ENCODE measurements at regions not wholly inside any gene's neighbourhood (a gene's known extent, or its start where the extent isn't known, plus 50 kb on each side); places are given as distances from the start of the nearest gene placed in this dataset.
"Not testable (repeated sequence)": the region's sequence is repeated elsewhere in the genome, so short reads cannot be mapped to it uniquely, and the experiment has no call there.

- DNase-seq = no peak
Measured at GRCh38 chr10:9848278-9848677, 1169.4 kb upstream of the CELF2 start.

GRCh38 chr10:9848981-9849380 lies 1168.7 kb upstream of the CELF2 start:
- no peak for DNase-seq

GRCh38 chr10:9850415-9850814 lies 1167.3 kb upstream of the CELF2 start:
- no peak for DNase-seq

DNA sequence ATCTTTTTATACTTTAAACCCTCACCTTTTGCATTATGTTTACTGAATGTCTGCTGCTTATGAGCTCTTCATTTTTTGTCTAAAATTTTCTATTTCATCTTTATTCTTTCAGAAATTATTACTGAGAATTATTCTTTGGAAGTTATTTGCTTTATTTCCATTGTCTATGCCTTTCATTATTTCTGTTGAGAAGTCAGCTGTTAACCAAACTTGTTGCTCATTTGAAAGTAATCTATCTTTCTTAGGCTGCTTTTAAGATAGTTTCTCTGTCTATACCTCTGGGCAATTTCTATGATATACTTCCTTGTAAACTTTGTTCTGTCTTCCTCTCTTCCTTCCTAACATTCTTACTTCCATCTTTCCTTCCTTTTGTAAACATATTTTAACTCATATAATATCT lies 1165.9 kb upstream of the CELF2 start:
- DNase-seq = no peak

- DNase-seq = no peak
Measured at GRCh38 chr10:9853405-9854355, 1164.0 kb upstream of the CELF2 start.

DNA sequence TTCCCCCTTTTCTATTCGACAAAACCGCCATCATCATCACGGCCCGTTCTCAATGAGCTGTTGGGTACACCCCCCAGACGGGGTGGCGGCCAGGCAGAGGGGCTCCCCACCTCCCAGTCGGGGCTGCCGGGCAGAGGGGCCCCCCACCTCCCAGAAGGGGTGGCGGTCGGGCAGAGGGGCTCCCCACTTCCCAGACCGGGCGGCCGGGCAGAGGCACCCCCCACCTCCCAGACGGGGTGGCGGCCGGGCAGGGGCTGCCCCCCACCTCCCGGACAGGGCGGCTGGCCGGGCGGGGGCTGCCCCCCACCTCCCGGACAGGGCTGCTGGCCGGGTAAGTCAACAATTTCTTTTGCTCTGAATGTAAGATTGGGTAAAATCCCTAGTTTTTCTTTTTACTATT lies 1162.2 kb upstream of the CELF2 start:
- DNase-seq = not testable (repeated sequence)

- DNase-seq = no peak
Measured at GRCh38 chr10:9858816-9859215, 1158.9 kb upstream of the CELF2 start.

- DNase-seq = no peak
Measured at GRCh38 chr10:9860045-9860444, 1157.6 kb upstream of the CELF2 start.

DNA sequence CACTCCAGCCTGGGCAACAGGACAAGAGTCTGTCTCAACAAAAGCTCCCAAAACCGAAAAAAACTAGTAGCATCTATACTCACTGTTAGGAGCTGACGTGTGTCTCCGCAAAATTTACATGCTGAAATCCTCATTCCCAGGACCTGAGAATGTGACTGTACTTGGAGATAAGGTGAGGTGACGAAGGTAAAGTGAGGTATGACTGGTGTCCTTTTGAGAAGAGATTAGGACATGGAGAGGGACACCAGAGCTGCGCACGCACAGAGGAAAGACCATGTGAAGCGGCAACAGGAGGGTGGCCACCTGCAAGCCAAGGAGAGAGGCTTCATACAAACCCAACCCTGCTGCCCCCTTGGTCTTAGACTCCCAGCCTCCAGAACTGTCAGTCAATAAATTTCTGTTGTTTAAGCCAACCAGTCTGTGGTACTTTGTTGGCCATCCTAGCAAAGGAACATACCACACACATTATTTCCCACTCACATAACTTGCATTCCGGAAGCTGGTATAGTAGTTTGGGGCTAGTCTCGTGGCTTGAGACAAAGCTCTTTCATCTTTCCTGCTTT lies 1154.0 kb upstream of the CELF2 start:
- DNase-seq = no peak

DNA sequence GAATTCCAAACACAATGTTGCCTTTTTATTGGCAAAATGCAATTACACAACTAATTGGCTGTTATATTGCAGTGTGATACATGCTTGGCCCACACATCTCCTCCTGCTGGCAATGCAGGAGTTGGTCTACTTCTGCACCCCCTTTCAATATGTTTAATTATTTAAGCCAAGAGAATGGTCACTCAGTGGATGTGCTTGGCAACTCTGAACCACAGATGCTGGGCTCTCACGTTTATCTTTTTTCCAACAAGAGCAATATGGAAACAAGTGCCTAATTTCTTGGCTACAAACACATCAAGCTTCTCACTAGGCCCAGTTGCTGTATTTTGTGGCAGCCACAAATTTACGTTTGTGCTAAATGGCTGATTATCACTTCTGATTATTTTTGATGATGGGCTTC lies 1149.2 kb upstream of the CELF2 start:
- no peak for DNase-seq

DNA sequence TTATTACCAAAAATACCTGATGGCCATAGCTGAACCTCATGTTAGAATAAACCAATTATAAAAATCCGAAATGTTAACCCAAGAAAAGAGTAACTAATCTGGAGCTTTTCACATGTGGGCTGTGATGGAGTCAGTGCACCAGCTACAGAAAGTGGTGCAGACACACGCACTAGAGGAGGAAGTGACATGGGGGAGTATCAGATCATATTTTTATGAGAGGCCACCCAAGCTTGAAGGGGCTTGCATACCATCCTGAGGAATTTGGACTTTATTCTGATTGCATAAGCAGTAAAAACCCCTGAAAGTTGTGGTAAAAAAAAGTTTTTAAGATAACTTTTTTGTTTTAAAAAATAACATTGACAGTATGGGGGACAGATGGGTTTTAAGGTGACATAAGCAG lies 1148.5 kb upstream of the CELF2 start:
- DNase-seq = no peak

- no peak for DNase-seq
Measured at GRCh38 chr10:9869606-9870176, 1148.0 kb upstream of the CELF2 start.

GRCh38 chr10:9875353-9875752 lies 1142.3 kb upstream of the CELF2 start:
- DNase-seq = no peak

- DNase-seq = no peak
Measured at GRCh38 chr10:9877978-9878377, 1139.7 kb upstream of the CELF2 start.

DNA sequence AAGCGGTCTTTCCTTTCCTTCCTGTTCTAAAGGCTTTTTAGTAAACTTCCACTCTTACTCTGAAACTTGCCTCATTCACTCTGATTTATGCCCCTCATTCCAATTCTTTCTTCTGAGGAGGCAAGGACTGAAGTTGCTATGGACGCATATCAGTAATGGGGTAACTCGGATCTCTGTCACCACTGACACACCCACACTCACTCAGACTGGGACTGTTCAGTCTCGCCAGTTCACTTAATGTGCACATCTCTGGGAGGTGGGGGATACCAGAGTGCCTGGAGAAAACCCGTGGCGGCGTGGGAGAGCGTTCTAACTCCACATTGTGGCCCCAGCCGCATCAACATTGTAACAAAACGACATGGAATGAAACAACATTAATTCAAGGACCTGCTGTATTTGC lies 1139.3 kb upstream of the CELF2 start:
- no peak for DNase-seq

DNA sequence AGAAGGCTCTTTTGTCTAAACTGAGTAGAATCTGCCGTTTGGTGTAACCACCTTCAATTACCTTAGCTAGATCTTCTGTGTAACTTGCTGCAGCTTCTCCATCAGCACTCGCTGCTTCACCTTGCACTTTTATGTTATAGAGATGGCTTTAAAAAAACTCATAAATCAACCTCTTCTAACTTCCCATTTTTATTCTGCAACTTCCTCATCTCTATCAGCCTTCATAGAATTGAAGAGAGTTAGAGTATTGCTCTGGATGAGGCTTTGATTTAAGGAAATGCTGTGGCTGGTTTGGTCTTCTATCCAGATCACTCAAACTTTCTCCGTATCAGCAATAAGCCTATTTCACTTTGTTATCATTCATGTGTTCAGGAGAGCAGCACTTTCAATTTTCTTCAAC lies 1131.9 kb upstream of the CELF2 start:
- no peak for DNase-seq

- DNase-seq = no peak
Measured at GRCh38 chr10:9886772-9887171, 1130.9 kb upstream of the CELF2 start.

- DNase-seq = no peak
Measured at GRCh38 chr10:9895453-9895852, 1122.2 kb upstream of the CELF2 start.

DNA sequence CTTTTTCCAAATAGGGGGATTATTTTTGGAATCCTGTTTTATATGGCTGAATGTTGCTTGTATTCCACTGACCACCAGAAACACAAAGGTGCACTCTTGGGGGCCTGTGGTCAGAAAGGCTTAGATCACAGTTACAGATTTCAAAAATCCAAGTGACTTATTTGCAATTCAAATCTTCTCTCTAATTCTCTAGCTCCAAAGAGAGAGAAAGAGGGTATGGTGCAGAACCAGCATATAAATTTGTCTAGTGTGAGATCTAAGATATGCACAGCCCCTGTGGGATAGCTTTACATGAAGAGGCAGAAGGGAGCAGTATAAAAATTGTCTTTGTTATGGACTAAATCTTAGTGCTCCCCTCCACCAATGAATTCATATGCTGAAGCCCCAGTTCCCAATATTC lies 1121.7 kb upstream of the CELF2 start:
- no peak for DNase-seq

GRCh38 chr10:9898633-9899395 lies 1118.9 kb upstream of the CELF2 start:
- no peak for DNase-seq

GRCh38 chr10:9900751-9901150 lies 1116.9 kb upstream of the CELF2 start:
- DNase-seq = no peak

GRCh38 chr10:9901971-9902370 lies 1115.7 kb upstream of the CELF2 start:
- no peak for DNase-seq

- no peak for DNase-seq
Measured at GRCh38 chr10:9910446-9910845, 1107.2 kb upstream of the CELF2 start.

- DNase-seq = no peak
Measured at GRCh38 chr10:9911488-9911887, 1106.2 kb upstream of the CELF2 start.
